Lung (tissue), 11 donors: ENCODE measurements at regions not wholly inside any gene's neighbourhood (a gene's known extent, or its start where the extent isn't known, plus 50 kb on each side); places are given as distances from the start of the nearest gene placed in this dataset.
"Not testable (repeated sequence)": the region's sequence is repeated elsewhere in the genome, so short reads cannot be mapped to it uniquely, and the experiment has no call there.

Source experiments
- ATAC-seq: fragments of 200-7000 bp; cut with Tn5 transposase; one replicate; pipeline ENCODE4 v1.9.1; 2020; ENCODE audit warnings: moderate number of reproducible peaks; ENCODE audit not compliant: insufficient read depth, low FRiP score
- DNase-seq, 3 donors: peaks; one replicate each; pipeline ENCODE4 v3.0.0-alpha.2; 2013 to 2017
- H3K27ac ChIP-seq, 2 donors: one replicate each; pipeline ENCODE4 v1.5.1; 2013; ENCODE audit warnings: mild to moderate bottlenecking in 2 of 2, moderate library complexity in 2 of 2, control low read depth in 1 of 2, inconsistent platforms in 1 of 2, low read depth in 1 of 2, low read length in 1 of 2
- H3K27me3 ChIP-seq, 3 donors: one replicate each; pipeline ENCODE4 v1.5.1; 2013; ENCODE audit warnings: low read length in 2 of 3; ENCODE audit not compliant: control insufficient read depth in 3 of 3, insufficient read depth in 3 of 3
- H3K36me3 ChIP-seq, 4 donors: one replicate each; pipeline ENCODE4 v1.5.1; 2013; ENCODE audit warnings: low read length in 4 of 4, mild to moderate bottlenecking in 1 of 4, moderate library complexity in 1 of 4; ENCODE audit not compliant: control insufficient read depth in 4 of 4, insufficient read depth in 4 of 4
- H3K4me1 ChIP-seq, 5 donors: one replicate each; pipeline ENCODE4 v1.5.1; 2013; ENCODE audit warnings: low read length in 5 of 5, mild to moderate bottlenecking in 2 of 5, moderate library complexity in 1 of 5; ENCODE audit not compliant: control insufficient read depth in 5 of 5, insufficient read depth in 5 of 5
- H3K4me3 ChIP-seq: one replicate; pipeline ENCODE4 v1.5.1; 2013; ENCODE audit warnings: mild to moderate bottlenecking, control low read depth, moderate library complexity
- H3K9ac ChIP-seq, 2 donors: one replicate each; pipeline ENCODE4 v1.5.1; 2013; ENCODE audit warnings: low read length in 2 of 2, control low read depth in 1 of 2; ENCODE audit not compliant: insufficient read depth in 1 of 2
- H3K9me3 ChIP-seq, 4 donors: one replicate each; pipeline ENCODE4 v1.5.1; 2013; ENCODE audit warnings: low read length in 3 of 4, mild to moderate bottlenecking in 1 of 4, moderate library complexity in 1 of 4; ENCODE audit not compliant: control insufficient read depth in 4 of 4, insufficient read depth in 3 of 4
- WGBS, 2 donors: extraction: QIAGEN DNeasy Blood & Tissue Kit; methylation state at CpG; one replicate each; pipeline ENCODE4 v1.1.7; 2013; 5-methylcytosine and 5-hydroxymethylcytosine counted together
- TF ChIP-seq, protein P1 (sequence below): IDR thresholded peaks from 2 replicates; pipeline ENCODE4 v1.5.1; 2012; ENCODE audit warnings: mild to moderate bottlenecking; ENCODE audit errors: control extremely low read depth, extremely low read depth
- donor health status: control.
- donor health status: control.
- donor health status: Bipolar disorder and iron deficiency.
- donor health status: healthy.
- donor health status: DM: yes; HTN: yes; CAD: no.

DNA sequence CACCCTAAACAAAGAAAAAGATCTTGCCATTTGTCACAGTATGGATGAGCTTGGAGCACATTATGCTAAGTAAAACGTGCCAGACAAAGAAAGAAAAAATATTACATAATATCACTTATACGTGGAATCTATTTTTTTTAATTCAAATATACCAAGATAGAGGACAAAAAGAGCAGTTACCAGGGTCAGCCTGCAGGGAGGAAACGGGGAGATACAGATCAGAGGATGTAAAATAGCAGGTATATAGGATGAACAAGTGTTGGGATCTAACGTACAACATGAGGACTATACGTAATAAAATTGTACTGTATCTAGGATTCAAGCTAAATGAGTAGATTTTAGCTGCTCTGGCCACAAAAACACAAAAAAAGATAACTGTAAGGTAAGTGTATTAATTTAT, 247.5 kb downstream of the TMEM161B start:
- Histone ChIP-seq H3K27ac (no peak overlapping the region), H3K4me3 (no peak overlapping the region), H3K4me1 (no peaks in the 10 kb centered on the region), H3K9ac (no peak overlapping the region), H3K36me3 (no peaks in the 10 kb centered on the region), H3K27me3 (no peaks in the 10 kb centered on the region), H3K9me3 (no peaks in the 10 kb centered on the region)
- TF ChIP-seq, protein P1, sequence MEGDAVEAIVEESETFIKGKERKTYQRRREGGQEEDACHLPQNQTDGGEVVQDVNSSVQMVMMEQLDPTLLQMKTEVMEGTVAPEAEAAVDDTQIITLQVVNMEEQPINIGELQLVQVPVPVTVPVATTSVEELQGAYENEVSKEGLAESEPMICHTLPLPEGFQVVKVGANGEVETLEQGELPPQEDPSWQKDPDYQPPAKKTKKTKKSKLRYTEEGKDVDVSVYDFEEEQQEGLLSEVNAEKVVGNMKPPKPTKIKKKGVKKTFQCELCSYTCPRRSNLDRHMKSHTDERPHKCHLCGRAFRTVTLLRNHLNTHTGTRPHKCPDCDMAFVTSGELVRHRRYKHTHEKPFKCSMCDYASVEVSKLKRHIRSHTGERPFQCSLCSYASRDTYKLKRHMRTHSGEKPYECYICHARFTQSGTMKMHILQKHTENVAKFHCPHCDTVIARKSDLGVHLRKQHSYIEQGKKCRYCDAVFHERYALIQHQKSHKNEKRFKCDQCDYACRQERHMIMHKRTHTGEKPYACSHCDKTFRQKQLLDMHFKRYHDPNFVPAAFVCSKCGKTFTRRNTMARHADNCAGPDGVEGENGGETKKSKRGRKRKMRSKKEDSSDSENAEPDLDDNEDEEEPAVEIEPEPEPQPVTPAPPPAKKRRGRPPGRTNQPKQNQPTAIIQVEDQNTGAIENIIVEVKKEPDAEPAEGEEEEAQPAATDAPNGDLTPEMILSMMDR: no peak
- DNase-seq (no peak), ATAC-seq (no peak)
- 74 to 87% methylated on average over 5 of the region's 5 CpGs for WGBS, 2 donors

DNA sequence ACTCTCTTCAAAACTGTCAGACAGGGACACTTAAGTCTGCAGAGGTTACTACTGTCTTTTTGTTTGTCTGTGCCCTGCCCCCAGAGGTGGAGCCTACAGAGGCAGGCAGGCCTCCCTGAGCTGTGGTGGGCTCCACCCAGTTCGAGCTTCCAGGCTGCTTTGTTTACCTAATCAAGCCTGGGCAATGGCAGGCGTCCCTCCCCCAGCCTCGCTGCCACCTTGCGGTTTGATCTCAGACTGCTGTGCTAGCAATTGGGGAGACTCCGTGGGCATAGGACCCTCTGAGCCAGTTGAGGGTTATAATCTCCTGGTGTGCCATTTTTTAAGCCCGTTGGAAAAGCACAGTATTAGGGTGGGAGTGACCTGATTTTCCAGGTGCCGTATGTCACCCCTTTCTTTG, 253.7 kb downstream of the TMEM161B start:
- not testable (repeated sequence) for ATAC-seq, H3K4me3 ChIP-seq, H3K27me3 ChIP-seq, DNase-seq, H3K9ac ChIP-seq, H3K4me1 ChIP-seq, H3K36me3 ChIP-seq, H3K27ac ChIP-seq, H3K9me3 ChIP-seq
- WGBS, 2 donors: 74 to 83% methylated on average over 7 of the region's 7 CpGs

DNA sequence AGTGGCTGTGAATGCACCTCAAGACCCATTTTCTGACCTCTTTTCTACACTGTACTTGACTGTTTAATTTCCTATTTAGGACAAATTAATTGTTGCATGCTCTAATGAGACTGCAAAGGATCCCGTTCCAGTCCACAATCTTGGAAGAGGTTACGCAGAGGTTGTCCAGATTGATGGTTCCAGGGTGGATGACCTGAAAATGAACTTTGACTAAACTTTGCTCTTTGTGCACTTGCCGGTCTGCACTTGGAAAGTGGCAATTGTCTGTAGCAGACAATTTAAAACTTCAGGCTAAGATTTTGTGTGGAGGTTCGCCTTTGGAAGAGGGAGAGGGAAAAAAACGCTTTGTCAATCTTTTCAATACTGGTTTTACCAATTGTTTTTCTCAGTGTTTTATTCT, 267.8 kb downstream of the TMEM161B start:
- H3K9me3 ChIP-seq: no peaks in the 10 kb centered on the region
- no peak overlapping the region for H3K9ac ChIP-seq
- TF ChIP-seq, protein P1: no peak
- DNase-seq (no peak), ATAC-seq (no peak)
- WGBS, 2 donors: 39 to 73% methylated on average over 5 of the region's 5 CpGs
- no peak overlapping the region for H3K27ac ChIP-seq
- H3K4me1 ChIP-seq: no peaks in the 10 kb centered on the region
- H3K27me3 ChIP-seq: no peaks in the 10 kb centered on the region
- H3K36me3 ChIP-seq: no peaks in the 10 kb centered on the region
- no peak overlapping the region for H3K4me3 ChIP-seq

DNA sequence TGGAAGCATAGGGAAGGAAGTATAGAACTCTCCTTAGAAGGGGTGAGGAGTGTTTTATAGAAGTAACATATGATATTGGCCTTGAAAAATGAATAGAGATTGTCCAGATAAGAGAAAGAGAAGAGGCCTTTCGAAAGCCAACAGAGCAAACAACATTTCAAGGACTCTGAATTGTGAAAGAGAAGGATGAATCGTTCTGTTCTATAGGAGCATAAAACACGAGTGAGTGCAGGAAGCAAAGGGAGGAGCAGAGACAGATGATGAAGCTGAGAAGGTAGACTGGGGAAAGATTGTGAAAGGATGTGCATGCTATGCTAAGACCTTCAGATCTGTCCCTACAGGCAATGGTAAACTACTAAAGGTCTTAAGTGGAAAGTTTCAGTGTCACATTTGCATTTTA, 271.0 kb downstream of the TMEM161B start:
- whole genome bisulfite sequencing, 2 donors: 29 to 55% methylated on average over 3 of the region's 3 CpGs

More for the DNA sequence above, 271.0 kb downstream of the TMEM161B start:
- H3K36me3 ChIP-seq: no peaks in the 10 kb centered on the region
- TF ChIP-seq, protein P1: no peak
- H3K4me1 ChIP-seq: no peaks in the 10 kb centered on the region
- H3K9me3 ChIP-seq: no peaks in the 10 kb centered on the region
- H3K4me3 ChIP-seq: no peak overlapping the region
- DNase-seq: no peak
- H3K9ac ChIP-seq: no peak overlapping the region
- H3K27ac ChIP-seq: no peak overlapping the region
- H3K27me3 ChIP-seq: no peaks in the 10 kb centered on the region
- no peak for ATAC-seq
